HUES6 (cell line): ENCODE measurements at regions not wholly inside any gene's neighbourhood (a gene's known extent, or its start where the extent isn't known, plus 50 kb on each side); places are given as distances from the start of the nearest gene placed in this dataset.

ENCODE experiments used
- H3K27ac ChIP-seq: 2 replicates; pipeline ENCODE4 v1.7.0; 2013; ENCODE audit warnings: low read depth, mild to moderate bottlenecking, low read length, inconsistent platforms
- H3K27me3 ChIP-seq: 2 replicates; pipeline ENCODE4 v1.6.1; 2013; ENCODE audit warnings: low read length; ENCODE audit not compliant: control insufficient read depth, insufficient read depth
- H3K36me3 ChIP-seq: 2 replicates; pipeline ENCODE4 v1.6.1; 2013; ENCODE audit warnings: low read length; ENCODE audit not compliant: control insufficient read depth, insufficient read depth
- H3K4me1 ChIP-seq: 2 replicates; pipeline ENCODE4 v1.6.1; 2013; ENCODE audit warnings: low read length; ENCODE audit not compliant: control insufficient read depth, insufficient read depth
- H3K4me3 ChIP-seq: 2 replicates; pipeline ENCODE4 v1.5.1; 2013; ENCODE audit warnings: low read depth, low read length
- H3K9ac ChIP-seq: one replicate; pipeline ENCODE4 v1.6.1; 2013; ENCODE audit warnings: mild to moderate bottlenecking, low read length
- H3K9me3 ChIP-seq: 2 replicates; pipeline ENCODE4 v1.6.1; 2013; ENCODE audit warnings: low read depth, low read length; ENCODE audit not compliant: control insufficient read depth, insufficient read depth

GRCh38 chr9:82524407-82524806 is 535.8 kb downstream of the SPATA31D1 start:
- H3K4me3 ChIP-seq, result no peak overlapping the region
- peaks cover 7% of the 10 kb centered on the region for H3K9me3 ChIP-seq
- H3K27ac ChIP-seq, result no peak overlapping the region
- H3K4me1 ChIP-seq, result no peaks in the 10 kb centered on the region
- no peak overlapping the region for H3K9ac ChIP-seq
- no peaks in the 10 kb centered on the region for H3K36me3 ChIP-seq
- no peaks in the 10 kb centered on the region for H3K27me3 ChIP-seq

DNA sequence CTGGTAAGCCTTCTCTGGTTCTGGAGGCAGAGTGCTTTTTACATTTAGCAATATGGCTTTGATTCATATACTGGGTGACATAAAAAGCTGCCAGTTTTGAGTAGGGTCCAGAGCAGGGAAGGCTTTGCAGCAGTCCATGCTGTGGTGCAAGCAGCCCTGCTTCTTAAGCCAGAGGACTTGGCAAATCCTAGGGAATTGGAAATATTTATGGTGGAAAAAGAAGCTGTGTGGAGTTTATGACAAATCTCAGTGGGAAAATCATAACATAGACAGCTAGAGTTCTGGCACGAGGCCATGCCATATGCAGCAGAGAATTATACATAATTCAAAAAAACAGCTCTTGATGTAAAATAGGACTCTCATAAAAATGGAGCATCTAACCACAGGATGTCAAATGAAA is 536.4 kb downstream of the RASEF start:
- H3K9me3 ChIP-seq, result peaks cover 7% of the 10 kb centered on the region
- H3K27me3 ChIP-seq, result no peaks in the 10 kb centered on the region
- H3K4me1 ChIP-seq, result no peaks in the 10 kb centered on the region
- H3K36me3 ChIP-seq, result no peaks in the 10 kb centered on the region
- no peak overlapping the region for H3K9ac ChIP-seq
- no peak overlapping the region for H3K27ac ChIP-seq
- H3K4me3 ChIP-seq, result no peak overlapping the region

GRCh38 chr9:82531795-82532194 is 531.1 kb downstream of the RASEF start:
- Histone ChIP-seq H3K27ac (no peak overlapping the region), H3K9ac (no peak overlapping the region), H3K4me1 (no peaks in the 10 kb centered on the region), H3K4me3 (no peak overlapping the region), H3K36me3 (no peaks in the 10 kb centered on the region), H3K27me3 (no peaks in the 10 kb centered on the region), H3K9me3 (peaks cover 7% of the 10 kb centered on the region)

DNA sequence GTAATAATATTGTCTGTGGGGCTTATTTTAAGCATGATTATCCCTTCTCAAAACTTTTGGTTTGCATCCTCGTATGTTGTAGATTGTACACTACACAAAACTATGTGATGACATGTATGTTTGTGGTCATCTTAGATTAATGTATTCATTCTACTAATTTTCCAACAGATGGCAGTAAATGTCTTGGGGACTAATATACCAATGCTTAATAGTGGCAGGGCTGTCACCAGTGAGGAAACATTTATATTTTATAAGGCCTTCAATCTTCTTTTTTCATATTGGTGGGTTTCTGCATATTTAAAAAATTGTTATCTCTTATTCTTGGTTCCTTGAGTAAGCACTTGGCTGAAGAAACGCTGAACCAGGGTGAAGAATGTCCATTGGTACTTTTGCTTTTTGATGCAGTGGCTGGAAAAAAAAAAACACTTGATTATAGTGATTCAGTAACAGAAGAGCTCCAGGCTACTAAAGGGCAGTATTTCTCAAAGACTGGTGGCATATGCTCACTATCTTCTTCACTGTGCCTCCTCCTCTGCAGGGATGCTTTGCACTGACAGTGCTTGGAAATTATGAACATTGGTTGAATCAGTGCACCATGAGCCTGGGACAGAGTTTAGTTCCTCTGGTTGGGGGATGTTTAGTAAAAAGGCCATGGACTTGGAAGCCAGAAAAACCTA is 530.3 kb downstream of the RASEF start:
- H3K4me3 ChIP-seq, result no peak overlapping the region
- H3K36me3 ChIP-seq, result no peaks in the 10 kb centered on the region
- H3K4me1 ChIP-seq, result no peaks in the 10 kb centered on the region
- no peak overlapping the region for H3K9ac ChIP-seq
- no peaks in the 10 kb centered on the region for H3K27me3 ChIP-seq
- no peak overlapping the region for H3K27ac ChIP-seq
- H3K9me3 ChIP-seq, result no peaks in the 10 kb centered on the region

GRCh38 chr9:82535432-82535998 is 527.4 kb downstream of the RASEF start:
- Histone ChIP-seq H3K4me3 (no peak overlapping the region), H3K9me3 (no peaks in the 10 kb centered on the region), H3K27me3 (no peaks in the 10 kb centered on the region), H3K27ac (no peak overlapping the region), H3K9ac (no peak overlapping the region), H3K36me3 (no peaks in the 10 kb centered on the region), H3K4me1 (no peaks in the 10 kb centered on the region)

DNA sequence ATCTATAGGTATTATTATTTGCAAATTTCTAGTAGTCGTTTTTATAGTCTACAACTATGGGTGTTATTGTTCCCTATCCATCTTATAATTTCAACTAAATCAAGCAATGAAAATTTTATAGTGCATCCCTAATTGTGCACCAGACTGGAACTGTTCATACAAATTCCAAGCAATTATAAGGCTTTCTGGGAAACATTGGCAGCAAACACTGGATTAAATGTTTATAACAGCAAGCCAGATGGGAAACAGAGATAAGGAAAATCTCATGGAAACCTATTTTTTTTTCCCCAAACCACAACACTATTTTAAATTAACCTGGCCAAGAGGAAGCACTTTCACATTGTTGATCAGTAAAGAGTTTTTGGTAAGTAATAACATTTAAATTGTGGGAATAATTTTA is 524.3 kb downstream of the RASEF start:
- Histone ChIP-seq H3K4me3 (no peak overlapping the region), H3K27ac (no peak overlapping the region), H3K4me1 (no peaks in the 10 kb centered on the region), H3K27me3 (no peaks in the 10 kb centered on the region), H3K9me3 (no peaks in the 10 kb centered on the region), H3K36me3 (no peaks in the 10 kb centered on the region), H3K9ac (no peak overlapping the region)

GRCh38 chr9:82539146-82539545 is 523.8 kb downstream of the RASEF start:
- Histone ChIP-seq H3K4me1 (no peaks in the 10 kb centered on the region), H3K9ac (no peak overlapping the region), H3K36me3 (no peaks in the 10 kb centered on the region), H3K27me3 (no peaks in the 10 kb centered on the region), H3K27ac (no peak overlapping the region), H3K4me3 (no peak overlapping the region), H3K9me3 (no peaks in the 10 kb centered on the region)

- Histone ChIP-seq H3K4me3 (no peak overlapping the region), H3K27ac (no peak overlapping the region), H3K36me3 (no peaks in the 10 kb centered on the region), H3K9me3 (no peaks in the 10 kb centered on the region), H3K4me1 (no peaks in the 10 kb centered on the region), H3K9ac (no peak overlapping the region), H3K27me3 (no peaks in the 10 kb centered on the region)
Observed at GRCh38 chr9:82539856-82540579, 522.9 kb downstream of the RASEF start.

DNA sequence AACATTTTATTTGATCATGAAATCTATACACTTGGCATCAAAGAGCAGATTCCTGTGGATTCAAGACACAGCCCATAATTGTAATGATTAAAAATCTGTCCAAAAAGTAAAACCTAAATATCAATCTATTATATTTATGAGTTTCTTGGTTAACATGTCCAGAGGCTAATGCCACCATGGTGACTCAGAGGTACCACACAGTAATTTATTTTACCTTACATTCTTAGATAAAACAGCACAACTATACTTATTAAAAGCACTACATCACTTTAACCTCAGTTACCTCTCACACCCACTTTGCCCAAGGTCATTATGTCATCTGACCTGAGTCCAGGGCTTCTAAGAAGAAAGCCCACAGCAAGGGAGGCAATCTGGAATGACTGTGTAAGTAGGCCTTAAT is 519.2 kb downstream of the RASEF start:
- Histone ChIP-seq H3K27me3 (no peaks in the 10 kb centered on the region), H3K9ac (no peak overlapping the region), H3K27ac (no peak overlapping the region), H3K9me3 (no peaks in the 10 kb centered on the region), H3K4me3 (no peak overlapping the region), H3K36me3 (no peaks in the 10 kb centered on the region), H3K4me1 (peaks cover 10% of the 10 kb centered on the region)

DNA sequence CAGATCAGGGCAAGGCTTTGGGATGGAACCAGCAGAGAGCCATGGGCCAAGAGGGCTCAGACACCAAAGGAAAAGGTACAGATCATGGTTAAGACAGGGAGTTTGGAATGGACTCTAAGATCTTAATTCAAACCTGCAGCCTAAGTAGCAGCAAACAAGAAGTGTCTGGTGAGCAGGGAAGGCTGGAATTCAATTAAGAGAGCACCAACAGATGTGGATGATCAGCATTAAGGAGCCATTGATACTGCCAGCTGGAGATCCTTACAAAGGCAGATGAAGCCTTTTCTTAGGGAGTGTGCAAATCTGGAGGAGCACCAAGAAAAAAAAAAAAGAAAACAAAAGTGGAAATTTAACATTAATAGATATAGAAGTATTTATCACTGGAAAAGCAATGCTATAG is 516.8 kb downstream of the RASEF start:
- Histone ChIP-seq H3K36me3 (no peaks in the 10 kb centered on the region), H3K9me3 (no peaks in the 10 kb centered on the region), H3K9ac (no peak overlapping the region), H3K27me3 (no peaks in the 10 kb centered on the region), H3K27ac (no peak overlapping the region), H3K4me1 (peaks cover 10% of the 10 kb centered on the region), H3K4me3 (no peak overlapping the region)

DNA sequence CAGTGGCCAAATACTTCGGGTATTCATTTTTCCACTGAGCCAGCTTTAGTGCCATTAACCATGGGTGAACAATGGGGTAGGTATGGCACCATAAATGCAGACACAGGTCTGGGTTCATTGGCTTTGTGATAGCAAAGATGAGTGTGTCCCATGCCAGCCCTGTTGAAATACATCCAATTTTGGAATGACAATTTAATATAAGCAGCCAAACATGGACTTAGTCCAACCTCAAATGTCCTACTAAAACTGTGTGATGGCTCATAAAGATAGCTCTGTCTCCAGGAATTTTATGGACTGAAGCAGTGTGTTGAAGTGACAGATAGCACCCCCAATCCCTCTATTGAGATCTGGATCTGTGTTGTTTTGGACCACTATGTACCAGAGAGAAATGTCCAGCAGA is 514.9 kb downstream of the RASEF start:
- Histone ChIP-seq H3K4me1 (peaks cover 16% of the 10 kb centered on the region), H3K27ac (no peak overlapping the region), H3K27me3 (no peaks in the 10 kb centered on the region), H3K9ac (no peak overlapping the region), H3K36me3 (no peaks in the 10 kb centered on the region), H3K9me3 (no peaks in the 10 kb centered on the region), H3K4me3 (no peak overlapping the region)
